ENCODE measurements at regions not wholly inside any gene's neighbourhood (a gene's known extent, or its start where the extent isn't known, plus 50 kb on each side); places are given as distances from the start of the nearest gene placed in this dataset.

DNA sequence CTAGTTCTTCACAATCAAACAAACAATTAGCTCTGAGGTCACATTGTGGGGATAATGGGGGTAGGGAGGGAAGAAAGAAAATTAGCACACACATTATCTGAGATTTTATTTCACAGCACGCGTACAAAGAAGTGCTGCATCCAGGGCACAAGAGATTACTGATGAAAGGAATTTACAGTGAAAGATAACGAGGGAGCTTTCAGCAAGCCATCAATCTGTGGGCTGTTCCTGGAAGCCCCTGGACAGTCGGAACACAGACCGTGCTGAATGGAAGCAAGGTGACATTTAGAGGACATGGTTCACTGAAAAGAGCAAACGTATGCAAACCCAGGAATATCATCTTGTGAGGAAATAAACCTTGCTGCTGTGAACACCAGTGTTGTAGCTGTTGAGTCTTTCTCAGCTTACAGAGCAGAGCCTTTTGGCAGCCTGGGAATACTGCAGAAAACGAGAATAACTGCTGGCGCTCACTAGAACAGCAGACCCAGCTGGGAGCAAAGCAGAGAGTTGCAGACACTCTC lies 63.2 kb downstream of the SCG2 start:
- ATAC-seq (ENCODE audit: low read depth) = no peak

GRCh38 chr2:223541546-223541945 lies 60.6 kb downstream of the SCG2 start:
- intact Hi-C loops (cut with micrococcal nuclease) = no loop called here
- no CpG with 5 or more reads among the region's 2 CpGs for WGBS (ENCODE audit: insufficient coverage)

More for the DNA sequence above, 63.2 kb downstream of the SCG2 start:
- DNase-seq = no peak
- no peak overlapping the region for H3K4me2 ChIP-seq (replicated peaks; ENCODE audit: low read depth, low read length, poor library complexity, severe bottlenecking)
- H3K27ac ChIP-seq (ENCODE audit: low read length in 2 of 2) = no peak overlapping the region
- Mint-ChIP-seq H3K27me3 (peaks cover 4% of the 10 kb centered on the region), H3K9me3 (ENCODE audit: insufficient read depth) (no peaks in the 10 kb centered on the region), H3K27ac (no peak overlapping the region), H3K4me3 (no peak overlapping the region), H3K4me1 (no peaks in the 10 kb centered on the region)
- no peaks in the 10 kb centered on the region for H3K36me3 ChIP-seq (replicated peaks in 1 of 2; ENCODE audit: control extremely low read depth in 1 of 2, control insufficient read depth in 1 of 2, extremely low read depth in 1 of 2, insufficient read depth in 2 of 2, low read length in 1 of 2)
- no peak overlapping the region for H2AFZ ChIP-seq (ENCODE audit: insufficient read depth, low read depth, low read length, poor library complexity, severe bottlenecking)
- H3K9me3 ChIP-seq (ENCODE audit: control extremely low read depth in 1 of 3, control insufficient read depth in 2 of 3, insufficient read depth in 1 of 3, low read length in 2 of 3) = no peaks in the 10 kb centered on the region
- ChIA-PET POLR2A (no interaction called here), CTCF (interaction anchor here (0.6 kb wide), 1 partner anchor 1111 kb away, joined by 4 read pairs; no protein-coding TSS in a partner anchor)
- H4K20me1 ChIP-seq (ENCODE audit: control insufficient read depth, insufficient read depth, low read length, poor library complexity, severe bottlenecking) = no peaks in the 10 kb centered on the region
- H3K27me3 ChIP-seq (replicated peaks in 1 of 4; ENCODE audit: control extremely low read depth in 1 of 4, control insufficient read depth in 3 of 4, insufficient read depth in 4 of 4, low read length in 3 of 4) = no peaks in the 10 kb centered on the region
- WGBS (ENCODE audit: insufficient coverage) = 77% methylated on average over 8 of the region's 8 CpGs
- intact Hi-C loops (cut with micrococcal nuclease) = no loop called here
- H3K79me2 ChIP-seq (ENCODE audit: control insufficient read depth, insufficient read depth, low read length) = no peaks in the 10 kb centered on the region
- TF ChIP-seq CTCF (IDR thresholded peaks at IDR 0.05) = no peak
- no peak overlapping the region for H3K4me3 ChIP-seq (ENCODE audit: control extremely low read depth in 1 of 5, extremely low read depth in 1 of 5, insufficient read depth in 1 of 5, low read depth in 2 of 5, low read length in 4 of 5)
- H3K4me1 ChIP-seq (ENCODE audit: control insufficient read depth in 2 of 2, insufficient read depth in 2 of 2, low read length in 2 of 2) = no peaks in the 10 kb centered on the region
- H3K9ac ChIP-seq (ENCODE audit: low read length) = no peak overlapping the region

More at GRCh38 chr2:223541546-223541945, 60.6 kb downstream of the SCG2 start:
- no peak overlapping the region for H3K9ac ChIP-seq (ENCODE audit: low read length)
- H3K27me3 ChIP-seq (replicated peaks in 1 of 4; ENCODE audit: control extremely low read depth in 1 of 4, control insufficient read depth in 3 of 4, insufficient read depth in 4 of 4, low read length in 3 of 4) = no peaks in the 10 kb centered on the region
- no peak overlapping the region for H2AFZ ChIP-seq (ENCODE audit: insufficient read depth, low read depth, low read length, poor library complexity, severe bottlenecking)
- no peaks in the 10 kb centered on the region for H3K36me3 ChIP-seq (replicated peaks in 1 of 2; ENCODE audit: control extremely low read depth in 1 of 2, control insufficient read depth in 1 of 2, extremely low read depth in 1 of 2, insufficient read depth in 2 of 2, low read length in 1 of 2)
- Mint-ChIP-seq H3K27ac (no peak overlapping the region), H3K4me1 (no peaks in the 10 kb centered on the region), H3K27me3 (peaks cover 8% of the 10 kb centered on the region), H3K4me3 (no peak overlapping the region), H3K9me3 (ENCODE audit: insufficient read depth) (no peaks in the 10 kb centered on the region)
- TF ChIP-seq CTCF (IDR thresholded peaks at IDR 0.05) (no peak), EZH2 (IDR thresholded peaks at IDR 0.05; ENCODE audit: borderline replicate concordance, insufficient read depth, low read depth, low read length, poor library complexity, severe bottlenecking) (no peak)
- CTCF ChIA-PET = no interaction called here
- DNase-seq (no peak), ATAC-seq (ENCODE audit: low read depth) (no peak)
- no peak overlapping the region for H3K4me2 ChIP-seq (replicated peaks; ENCODE audit: low read depth, low read length, poor library complexity, severe bottlenecking)
- H3K27ac ChIP-seq (ENCODE audit: low read length in 2 of 2) = no peak overlapping the region
- H3K4me1 ChIP-seq (ENCODE audit: control insufficient read depth in 2 of 2, insufficient read depth in 2 of 2, low read length in 2 of 2) = no peaks in the 10 kb centered on the region
- H4K20me1 ChIP-seq (ENCODE audit: control insufficient read depth, insufficient read depth, low read length, poor library complexity, severe bottlenecking) = no peaks in the 10 kb centered on the region
- H3K9me3 ChIP-seq (ENCODE audit: control extremely low read depth in 1 of 3, control insufficient read depth in 2 of 3, insufficient read depth in 1 of 3, low read length in 2 of 3) = no peaks in the 10 kb centered on the region
- POLR2A ChIA-PET = no interaction called here
- H3K79me2 ChIP-seq (ENCODE audit: control insufficient read depth, insufficient read depth, low read length) = no peaks in the 10 kb centered on the region
- H3K4me3 ChIP-seq (ENCODE audit: control extremely low read depth in 1 of 5, extremely low read depth in 1 of 5, insufficient read depth in 1 of 5, low read depth in 2 of 5, low read length in 4 of 5) = no peak overlapping the region

Data from B cell (primary cell).